Left ventricle myocardium inferior (tissue), 1 donor: ENCODE measurements at regions not wholly inside any gene's neighbourhood (a gene's known extent, or its start where the extent isn't known, plus 50 kb on each side); places are given as distances from the start of the nearest gene placed in this dataset.
"Not testable (repeated sequence)": the region's sequence is repeated elsewhere in the genome, so short reads cannot be mapped to it uniquely, and the experiment has no call there.

ENCODE experiments used
- DNase-seq: peaks from one replicate; pipeline ENCODE4 v3.0.0-alpha.2; 2020
- H3K27ac ChIP-seq: fragments of 200-600 bp; replicated peaks from 2 replicates; pipeline ENCODE4 v1.8.0; 2021
- H3K27me3 ChIP-seq: fragments of 200-600 bp; 2 replicates; pipeline ENCODE4 v1.8.0; 2021; ENCODE audit warnings: low read depth
- H3K36me3 ChIP-seq: fragments of 200-600 bp; 2 replicates; pipeline ENCODE4 v1.8.0; 2021
- H3K4me1 ChIP-seq: fragments of 200-600 bp; 2 replicates; pipeline ENCODE4 v1.8.0; 2021
- H3K4me3 ChIP-seq: fragments of 200-600 bp; 2 replicates; pipeline ENCODE4 v1.8.0; 2021; ENCODE audit warnings: mild to moderate bottlenecking, moderate library complexity
- H3K9me3 ChIP-seq: fragments of 200-600 bp; replicated peaks from 2 replicates; pipeline ENCODE4 v1.8.0; 2021
- CTCF ChIP-seq: fragments of 200-600 bp; IDR thresholded peaks from 2 replicates; pipeline ENCODE4 v1.8.0; 2021; ENCODE audit warnings: antibody characterized with exemption, mild to moderate bottlenecking, borderline replicate concordance
- intact Hi-C: fragments of 100-400 bp; cut with micrococcal nuclease; formaldehyde crosslinking; loops from one replicate; pipeline ENCODE4 v1.11.0; 2022
- donor health status: DM: no; HTN: yes; CAD: no; lungs with severe emphysema.

GRCh38 chr5:92662741-92663140 is 918.3 kb downstream of the NR2F1-AS1 start:
- intact Hi-C loops = no loop called here
- no peaks in the 10 kb centered on the region for H3K27me3 ChIP-seq
- H3K4me3 ChIP-seq = no peak overlapping the region
- no peaks in the 10 kb centered on the region for H3K4me1 ChIP-seq
- H3K27ac ChIP-seq = no peak overlapping the region
- no peaks in the 10 kb centered on the region for H3K9me3 ChIP-seq
- H3K36me3 ChIP-seq = no peaks in the 10 kb centered on the region
- no peak for DNase-seq
- no peak for TF ChIP-seq CTCF

- no peak for DNase-seq
- TF ChIP-seq CTCF = no peak
- H3K4me1 ChIP-seq = no peaks in the 10 kb centered on the region
- H3K36me3 ChIP-seq = no peaks in the 10 kb centered on the region
- no peak overlapping the region for H3K4me3 ChIP-seq
- no peaks in the 10 kb centered on the region for H3K9me3 ChIP-seq
- intact Hi-C loops = no loop called here
- H3K27me3 ChIP-seq = no peaks in the 10 kb centered on the region
- no peak overlapping the region for H3K27ac ChIP-seq
These were observed 921.8 kb downstream of the NR2F1-AS1 start for GRCh38 chr5:92659246-92659645.

GRCh38 chr5:92654601-92655000 is 926.4 kb downstream of the NR2F1-AS1 start:
- H3K4me1 ChIP-seq, intact Hi-C loops, H3K27ac ChIP-seq, DNase-seq, H3K4me3 ChIP-seq, H3K36me3 ChIP-seq, H3K27me3 ChIP-seq, H3K9me3 ChIP-seq: not testable (repeated sequence)

GRCh38 chr5:92653730-92654461 is 927.1 kb downstream of the NR2F1-AS1 start:
- Histone ChIP-seq H3K4me3 (no peak overlapping the region), H3K27ac (no peak overlapping the region), H3K27me3 (no peaks in the 10 kb centered on the region), H3K36me3 (no peaks in the 10 kb centered on the region), H3K4me1 (no peaks in the 10 kb centered on the region), H3K9me3 (no peaks in the 10 kb centered on the region)
- no peak for TF ChIP-seq CTCF
- intact Hi-C loops = no loop called here
- no peak for DNase-seq

GRCh38 chr5:92652756-92653155 is 928.3 kb downstream of the NR2F1-AS1 start:
- no peak overlapping the region for H3K4me3 ChIP-seq
- intact Hi-C loops = no loop called here
- H3K4me1 ChIP-seq = no peaks in the 10 kb centered on the region
- H3K36me3 ChIP-seq = no peaks in the 10 kb centered on the region
- no peaks in the 10 kb centered on the region for H3K9me3 ChIP-seq
- TF ChIP-seq CTCF = no peak
- H3K27ac ChIP-seq = no peak overlapping the region
- no peak for DNase-seq
- H3K27me3 ChIP-seq = no peaks in the 10 kb centered on the region

- TF ChIP-seq CTCF = peak; percentile 16
- H3K27ac ChIP-seq = peak overlapping the region; percentile 15
- H3K4me3 ChIP-seq = no peak overlapping the region
- intact Hi-C loops = no loop called here
- peaks cover 25% of the 10 kb centered on the region for H3K4me1 ChIP-seq
- H3K9me3 ChIP-seq = no peaks in the 10 kb centered on the region
- no peaks in the 10 kb centered on the region for H3K36me3 ChIP-seq
- DNase-seq = no peak
- H3K27me3 ChIP-seq = no peaks in the 10 kb centered on the region
These were observed 936.6 kb downstream of the NR2F1-AS1 start for GRCh38 chr5:92644266-92644886.
